ENCODE measurements at regions not wholly inside any gene's neighbourhood (a gene's known extent, or its start where the extent isn't known, plus 50 kb on each side); places are given as distances from the start of the nearest gene placed in this dataset.

- Mint-ChIP-seq H3K27me3 (ENCODE audit: low read depth) (peaks cover 5% of the 10 kb centered on the region), H3K9me3 (no peaks in the 10 kb centered on the region), H3K36me3 (ENCODE audit: low read depth) (no peaks in the 10 kb centered on the region), H3K4me1 (ENCODE audit: low read depth) (peaks cover 12% of the 10 kb centered on the region), H3K4me3 (no peak overlapping the region), H3K27ac (no peak overlapping the region)
- peak; percentile 8 for DNase-seq (ENCODE audit: low spot score)
Measured at GRCh38 chr10:78543749-78544362, 510.2 kb downstream of the RPS24 start.

DNA sequence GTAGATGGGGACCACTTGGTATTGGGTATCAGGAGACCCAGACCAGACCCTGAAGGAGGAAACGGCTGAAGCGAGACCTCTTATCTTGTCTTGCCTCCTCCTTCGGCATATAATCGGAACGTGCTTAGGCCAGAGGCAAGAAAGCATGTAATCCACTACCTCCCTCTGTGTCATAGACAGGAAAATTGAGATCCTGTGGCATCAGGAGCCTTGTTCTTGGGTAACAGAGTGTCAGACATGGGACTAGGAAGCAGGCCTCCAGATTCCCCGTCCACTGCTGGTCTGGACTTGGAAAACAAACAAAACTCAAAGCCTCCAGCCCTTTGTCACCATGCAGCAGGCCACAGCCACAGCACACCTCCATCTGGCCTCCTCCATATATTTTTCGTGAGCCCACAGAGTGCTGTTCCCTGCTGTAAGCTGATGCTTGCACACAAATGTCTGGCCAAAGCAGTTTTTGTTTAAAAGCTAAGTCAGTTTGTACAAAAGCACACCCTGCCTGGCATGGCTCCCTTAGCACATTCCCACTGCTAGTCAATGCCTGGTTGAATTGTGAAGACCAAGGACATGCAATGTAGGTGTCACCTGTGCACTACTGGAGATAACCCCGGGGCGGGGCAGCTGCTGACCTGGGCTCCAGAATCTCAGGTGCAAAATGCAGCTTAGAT lies 510.9 kb downstream of the RPS24 start:
- Mint-ChIP-seq H3K4me1 (ENCODE audit: low read depth) (peaks cover 12% of the 10 kb centered on the region), H3K27ac (no peak overlapping the region), H3K9me3 (no peaks in the 10 kb centered on the region), H3K27me3 (ENCODE audit: low read depth) (peaks cover 5% of the 10 kb centered on the region), H3K4me3 (no peak overlapping the region), H3K36me3 (ENCODE audit: low read depth) (no peaks in the 10 kb centered on the region)
- no peak for DNase-seq (ENCODE audit: low spot score)

DNA sequence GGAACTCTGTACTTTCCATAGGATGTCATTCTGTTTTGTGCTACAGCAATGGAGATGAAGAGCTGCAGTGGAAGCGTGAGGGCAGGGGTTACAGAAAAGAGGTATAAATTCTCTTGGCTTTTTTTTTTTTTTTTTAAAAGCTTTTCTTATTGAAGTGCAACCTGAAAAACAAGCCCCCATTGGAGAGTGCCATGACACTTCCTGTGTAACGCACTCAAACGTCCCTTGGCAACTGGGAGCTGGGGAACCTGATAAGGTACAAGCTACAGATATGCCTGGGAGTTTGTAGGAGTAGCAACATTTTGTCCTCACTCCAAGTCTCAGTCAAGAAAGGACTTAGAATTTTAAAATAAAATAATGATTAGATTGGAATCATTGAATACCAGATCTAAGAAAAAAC lies 512.1 kb downstream of the RPS24 start:
- peaks cover 5% of the 10 kb centered on the region for H3K27me3 Mint-ChIP-seq (ENCODE audit: low read depth)
- no peak overlapping the region for H3K27ac Mint-ChIP-seq
- no peak overlapping the region for H3K4me3 Mint-ChIP-seq
- no peak for DNase-seq (ENCODE audit: low spot score)
- H3K36me3 Mint-ChIP-seq (ENCODE audit: low read depth) = no peaks in the 10 kb centered on the region
- peaks cover 12% of the 10 kb centered on the region for H3K4me1 Mint-ChIP-seq (ENCODE audit: low read depth)
- no peaks in the 10 kb centered on the region for H3K9me3 Mint-ChIP-seq

- H3K36me3 Mint-ChIP-seq (ENCODE audit: low read depth) = no peaks in the 10 kb centered on the region
- no peak for DNase-seq (ENCODE audit: low spot score)
- peaks cover 7% of the 10 kb centered on the region for H3K27me3 Mint-ChIP-seq (ENCODE audit: low read depth)
- H3K4me1 Mint-ChIP-seq (ENCODE audit: low read depth) = peaks cover 3% of the 10 kb centered on the region
- H3K27ac Mint-ChIP-seq = no peak overlapping the region
- no peak overlapping the region for H3K4me3 Mint-ChIP-seq
- H3K9me3 Mint-ChIP-seq = no peaks in the 10 kb centered on the region
Measured at GRCh38 chr10:78547397-78547796, 513.7 kb downstream of the RPS24 start.

GRCh38 chr10:78547905-78548304 lies 514.2 kb downstream of the RPS24 start:
- Mint-ChIP-seq H3K4me3 (no peak overlapping the region), H3K9me3 (no peaks in the 10 kb centered on the region), H3K27ac (no peak overlapping the region), H3K4me1 (ENCODE audit: low read depth) (peaks cover 2% of the 10 kb centered on the region), H3K27me3 (ENCODE audit: low read depth) (peaks cover 7% of the 10 kb centered on the region), H3K36me3 (ENCODE audit: low read depth) (no peaks in the 10 kb centered on the region)
- no peak for DNase-seq (ENCODE audit: low spot score)

DNA sequence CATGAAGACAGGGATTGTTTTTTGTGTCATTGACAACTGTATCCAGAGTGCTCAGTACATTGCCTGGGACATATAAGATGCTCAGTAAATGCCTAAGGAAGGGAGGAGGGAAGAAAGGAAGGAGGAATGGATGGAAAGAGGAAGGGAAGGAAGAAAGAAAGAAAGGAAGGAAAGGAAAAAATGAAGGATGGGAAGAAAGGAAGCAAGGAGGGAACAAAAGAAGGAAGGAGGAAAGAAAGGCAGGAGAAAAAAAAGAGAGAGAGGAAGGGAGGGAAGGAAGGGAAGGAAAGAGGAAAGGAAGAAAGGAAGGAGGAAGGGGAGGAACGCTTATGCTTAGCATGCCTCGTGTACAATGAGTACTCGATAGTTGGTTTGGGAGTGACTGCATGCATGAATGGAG lies 514.7 kb downstream of the RPS24 start:
- H3K9me3 Mint-ChIP-seq = no peaks in the 10 kb centered on the region
- no peak overlapping the region for H3K4me3 Mint-ChIP-seq
- no peak overlapping the region for H3K27ac Mint-ChIP-seq
- DNase-seq (ENCODE audit: low spot score) = no peak
- H3K27me3 Mint-ChIP-seq (ENCODE audit: low read depth) = peaks cover 7% of the 10 kb centered on the region
- peaks cover 2% of the 10 kb centered on the region for H3K4me1 Mint-ChIP-seq (ENCODE audit: low read depth)
- H3K36me3 Mint-ChIP-seq (ENCODE audit: low read depth) = no peaks in the 10 kb centered on the region

DNA sequence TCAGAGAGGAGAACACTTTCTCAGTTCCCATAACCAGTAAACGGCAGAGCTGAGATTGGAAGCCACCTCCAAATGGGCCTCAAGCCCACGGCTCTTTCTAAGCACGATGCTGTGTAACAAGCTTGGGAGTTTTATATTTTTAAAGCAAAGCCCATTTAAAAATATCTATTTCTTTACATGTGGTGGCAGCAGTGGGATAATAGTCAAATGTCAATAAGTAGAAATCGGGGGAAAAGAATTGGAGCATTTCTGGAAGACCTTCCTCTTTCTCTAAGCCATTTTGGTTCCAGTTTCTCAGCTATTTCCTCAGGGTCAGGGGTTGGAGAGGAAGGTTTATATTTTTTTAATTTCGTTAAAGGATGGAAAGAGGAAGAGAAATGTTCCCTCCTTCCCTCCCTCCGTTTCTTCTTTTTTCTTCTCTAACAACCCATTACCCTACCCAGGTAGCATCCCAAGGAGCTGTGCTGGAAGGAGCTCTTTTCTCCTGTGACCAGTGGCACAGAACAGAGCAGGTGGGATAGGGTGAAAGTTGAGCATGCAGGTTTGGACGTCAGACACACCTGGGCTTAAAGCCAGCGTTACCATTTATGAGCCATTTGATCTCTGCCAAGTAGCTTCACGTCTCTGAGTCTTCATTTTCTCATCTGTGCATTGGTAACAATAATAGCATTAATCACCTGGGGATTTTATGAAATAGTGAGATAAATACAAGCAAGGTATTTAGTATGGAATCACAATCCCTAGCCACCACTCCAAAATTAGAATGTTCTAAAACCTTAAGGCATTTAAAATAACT lies 515.7 kb downstream of the RPS24 start:
- no peaks in the 10 kb centered on the region for H3K9me3 Mint-ChIP-seq
- peaks cover 7% of the 10 kb centered on the region for H3K27me3 Mint-ChIP-seq (ENCODE audit: low read depth)
- no peak for DNase-seq (ENCODE audit: low spot score)
- no peaks in the 10 kb centered on the region for H3K36me3 Mint-ChIP-seq (ENCODE audit: low read depth)
- H3K27ac Mint-ChIP-seq = no peak overlapping the region
- H3K4me3 Mint-ChIP-seq = no peak overlapping the region
- peaks cover 2% of the 10 kb centered on the region for H3K4me1 Mint-ChIP-seq (ENCODE audit: low read depth)

GRCh38 chr10:78550090-78550489 lies 516.4 kb downstream of the RPS24 start:
- Mint-ChIP-seq H3K36me3 (ENCODE audit: low read depth) (no peaks in the 10 kb centered on the region), H3K9me3 (no peaks in the 10 kb centered on the region), H3K4me3 (no peak overlapping the region)

GRCh38 chr10:78550716-78551115 lies 517.1 kb downstream of the RPS24 start:
- Mint-ChIP-seq H3K27ac (no peak overlapping the region), H3K27me3 (ENCODE audit: low read depth) (peaks cover 5% of the 10 kb centered on the region), H3K4me3 (no peak overlapping the region), H3K36me3 (ENCODE audit: low read depth) (no peaks in the 10 kb centered on the region), H3K4me1 (ENCODE audit: low read depth) (peaks cover 2% of the 10 kb centered on the region), H3K9me3 (no peaks in the 10 kb centered on the region)
- no peak for DNase-seq (ENCODE audit: low spot score)

More at GRCh38 chr10:78550090-78550489, 516.4 kb downstream of the RPS24 start:
- peaks cover 7% of the 10 kb centered on the region for H3K27me3 Mint-ChIP-seq (ENCODE audit: low read depth)
- peaks cover 2% of the 10 kb centered on the region for H3K4me1 Mint-ChIP-seq (ENCODE audit: low read depth)
- DNase-seq (ENCODE audit: low spot score) = no peak
- no peak overlapping the region for H3K27ac Mint-ChIP-seq

DNA sequence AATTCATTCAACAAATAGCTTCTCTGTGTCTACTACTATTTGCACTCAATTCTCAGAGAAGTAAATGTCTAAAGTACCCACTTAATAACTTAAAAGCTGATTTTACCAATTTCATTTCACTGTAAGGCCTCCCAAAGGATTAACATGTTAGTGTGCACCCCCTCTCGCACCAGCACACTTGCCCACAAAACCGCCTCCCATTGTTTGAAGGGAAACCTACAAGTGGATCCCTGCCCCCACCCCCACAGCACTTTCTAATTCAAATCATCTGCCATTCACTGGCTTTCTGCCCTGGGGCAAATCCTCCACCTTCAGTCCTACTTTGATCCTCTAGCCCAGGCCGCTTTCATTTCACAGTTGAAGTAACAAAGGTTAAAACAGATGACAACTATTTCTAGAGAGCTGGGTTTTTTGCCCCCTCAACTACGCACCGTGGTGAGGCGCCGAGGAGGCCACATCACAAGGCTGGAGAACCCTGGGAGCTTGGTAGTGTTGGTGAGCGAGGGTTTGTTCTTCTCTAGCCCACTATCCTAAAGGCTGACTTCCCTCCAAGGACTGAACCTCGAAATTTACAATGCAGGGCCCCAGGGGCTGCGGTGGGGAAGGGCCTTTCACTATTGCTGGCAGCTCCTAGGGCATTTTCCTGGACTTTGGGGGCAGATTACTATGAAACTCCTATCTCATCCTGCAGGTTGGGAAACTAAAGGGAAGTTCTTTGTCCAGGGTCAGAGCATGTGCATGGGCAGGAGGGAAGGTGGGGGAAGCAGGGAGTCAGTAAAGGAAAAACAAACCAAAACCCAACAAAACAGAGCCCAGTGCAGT lies 517.4 kb upstream of the ZMIZ1 start:
- no peak for DNase-seq (ENCODE audit: low spot score)
- no peaks in the 10 kb centered on the region for H3K9me3 Mint-ChIP-seq
- H3K4me1 Mint-ChIP-seq (ENCODE audit: low read depth) = peaks cover 2% of the 10 kb centered on the region
- H3K27ac Mint-ChIP-seq = no peak overlapping the region
- H3K36me3 Mint-ChIP-seq (ENCODE audit: low read depth) = no peaks in the 10 kb centered on the region
- peaks cover 5% of the 10 kb centered on the region for H3K27me3 Mint-ChIP-seq (ENCODE audit: low read depth)
- no peak overlapping the region for H3K4me3 Mint-ChIP-seq

DNA sequence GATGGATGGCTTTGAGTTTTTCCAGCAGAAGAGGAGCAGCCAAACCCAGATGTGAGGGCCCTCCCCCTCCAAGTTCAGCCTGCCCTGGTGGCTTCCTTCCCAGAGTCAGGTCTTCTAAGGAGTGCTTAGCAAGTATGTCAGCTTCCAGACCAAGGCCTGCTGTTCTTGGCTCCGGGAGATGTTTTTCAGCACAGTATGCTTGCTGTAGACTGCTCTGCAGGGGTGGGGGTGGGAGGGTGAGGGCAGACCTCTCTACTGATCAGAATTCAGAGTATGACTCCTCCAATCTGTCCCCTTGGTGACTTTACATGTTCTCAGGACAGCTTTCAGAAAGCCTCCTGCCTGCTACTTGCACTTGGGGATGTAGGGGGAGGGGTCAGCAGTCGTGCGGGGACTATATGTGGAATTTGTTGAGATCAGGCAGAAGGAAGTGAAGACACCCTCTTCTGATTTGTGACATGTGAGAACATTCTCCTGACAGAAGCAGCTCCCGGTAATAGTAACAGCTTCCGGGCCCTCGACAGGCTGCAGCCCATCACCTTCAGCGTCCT lies 516.4 kb upstream of the ZMIZ1 start:
- H3K4me3 Mint-ChIP-seq = no peak overlapping the region

GRCh38 chr10:78553792-78554191 lies 515.0 kb upstream of the ZMIZ1 start:
- H3K27me3 Mint-ChIP-seq (ENCODE audit: low read depth) = peaks cover 2% of the 10 kb centered on the region
- DNase-seq (ENCODE audit: low spot score) = no peak
- peaks cover 2% of the 10 kb centered on the region for H3K4me1 Mint-ChIP-seq (ENCODE audit: low read depth)
- no peak overlapping the region for H3K27ac Mint-ChIP-seq
- H3K4me3 Mint-ChIP-seq = no peak overlapping the region
- no peaks in the 10 kb centered on the region for H3K36me3 Mint-ChIP-seq (ENCODE audit: low read depth)
- H3K9me3 Mint-ChIP-seq = no peaks in the 10 kb centered on the region

More for the DNA sequence above, 516.4 kb upstream of the ZMIZ1 start:
- H3K27me3 Mint-ChIP-seq (ENCODE audit: low read depth) = peaks cover 5% of the 10 kb centered on the region
- DNase-seq (ENCODE audit: low spot score) = no peak
- no peak overlapping the region for H3K27ac Mint-ChIP-seq
- H3K9me3 Mint-ChIP-seq = no peaks in the 10 kb centered on the region
- no peaks in the 10 kb centered on the region for H3K36me3 Mint-ChIP-seq (ENCODE audit: low read depth)
- peaks cover 2% of the 10 kb centered on the region for H3K4me1 Mint-ChIP-seq (ENCODE audit: low read depth)

- Mint-ChIP-seq H3K27me3 (ENCODE audit: low read depth) (peaks cover 2% of the 10 kb centered on the region), H3K27ac (no peak overlapping the region), H3K36me3 (ENCODE audit: low read depth) (no peaks in the 10 kb centered on the region), H3K4me3 (no peak overlapping the region), H3K9me3 (no peaks in the 10 kb centered on the region), H3K4me1 (ENCODE audit: low read depth) (peaks cover 2% of the 10 kb centered on the region)
- no peak for DNase-seq (ENCODE audit: low spot score)
Measured at GRCh38 chr10:78555128-78555527, 513.6 kb upstream of the ZMIZ1 start.

Measured in T-helper 2 cell treated with Interferon-gamma antibody and Interleukin-4, amounts not matched to agents 5 μg/mL and 100 μg/mL, for 36 hours (primary cell).